NCI-H187 (cell line): ENCODE measurements at regions not wholly inside any gene's neighbourhood (a gene's known extent, or its start where the extent isn't known, plus 50 kb on each side); places are given as distances from the start of the nearest gene placed in this dataset.
"Not testable (repeated sequence)": the region's sequence is repeated elsewhere in the genome, so short reads cannot be mapped to it uniquely, and the experiment has no call there.

Experiments
- DNase-seq, 2 experiments: peaks; one replicate each; lab custom pipeline; 2025; lab: John Stamatoyannopoulos, UW

DNA sequence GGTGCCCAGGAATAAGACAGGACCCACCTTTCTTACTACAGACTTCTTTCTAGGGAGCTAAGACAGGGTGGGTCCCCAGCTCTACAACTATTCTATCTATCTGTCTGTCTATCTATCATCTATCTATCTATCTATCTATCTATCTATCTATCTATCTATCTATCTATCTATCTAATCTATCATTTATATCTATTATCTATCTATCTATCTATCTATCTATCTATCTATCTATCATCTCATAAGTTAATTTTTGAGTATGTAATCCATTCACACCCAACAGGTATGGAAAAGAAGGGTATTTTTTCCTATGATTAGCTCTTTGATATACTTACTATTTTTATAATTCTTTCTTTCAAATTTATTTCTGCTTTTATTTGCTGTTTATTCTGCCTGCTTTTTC, 55.9 kb downstream of the BAMBI start:
- DNase-seq: no peak

GRCh38 chr10:28733647-28734046, 56.3 kb downstream of the BAMBI start:
- DNase-seq: no peak

DNA sequence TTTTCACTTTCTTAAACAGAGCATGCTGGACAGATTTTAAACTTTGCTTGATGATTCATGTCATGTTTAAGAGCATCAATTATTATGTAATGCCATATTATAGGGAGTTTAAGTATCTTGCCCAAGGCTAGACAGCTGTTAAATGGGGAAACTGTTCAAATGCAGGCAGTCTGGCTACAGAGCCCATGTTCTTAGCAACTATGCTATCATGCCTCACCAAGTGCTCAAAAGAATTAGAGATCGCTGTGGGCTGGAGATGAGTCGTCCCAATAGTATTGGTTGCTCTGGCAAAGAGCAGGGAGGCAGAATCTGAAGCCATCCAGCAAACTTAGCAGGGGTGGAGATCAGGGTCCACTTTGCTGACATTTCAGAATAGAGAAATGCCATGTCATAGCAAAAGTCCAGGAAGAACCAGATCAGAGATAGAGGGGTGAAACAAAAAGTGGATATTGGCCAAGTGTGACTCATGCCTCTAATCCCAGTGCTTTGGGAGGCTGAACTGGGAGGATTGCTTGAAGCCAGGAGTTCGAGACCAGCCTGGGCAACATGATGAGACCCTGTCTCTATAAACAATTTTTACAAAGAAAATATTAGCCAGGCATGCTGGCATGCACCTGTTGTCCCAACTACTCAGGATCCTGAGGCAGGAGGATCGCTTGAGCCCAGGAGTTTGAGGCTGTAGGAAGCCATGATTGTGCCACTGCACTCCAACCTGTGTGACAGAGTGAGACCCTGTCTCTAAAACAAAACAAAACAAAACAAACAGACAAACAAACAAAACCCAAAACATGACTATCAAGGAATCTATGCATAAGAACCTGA, 57.8 kb downstream of the BAMBI start:
- no peak for DNase-seq

DNA sequence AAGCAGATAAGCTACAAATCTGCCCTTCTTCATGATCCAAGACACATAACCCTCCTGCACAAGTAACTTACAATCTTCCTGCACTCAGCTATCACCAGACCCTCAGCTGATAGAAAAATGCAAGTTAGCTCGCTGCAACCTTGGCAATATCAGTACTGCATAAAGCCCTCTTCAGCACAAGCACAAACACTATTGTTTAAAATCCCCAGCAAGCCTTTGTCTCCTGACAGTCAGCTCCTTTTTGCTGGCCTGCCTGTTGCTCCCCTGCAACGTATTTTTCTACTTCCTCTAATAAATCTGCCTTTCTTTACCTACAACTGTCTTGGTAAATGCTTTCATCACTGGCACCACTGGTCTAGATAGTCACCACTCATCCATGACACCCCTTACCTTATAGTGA, 59.8 kb downstream of the BAMBI start:
- DNase-seq: no peak

DNA sequence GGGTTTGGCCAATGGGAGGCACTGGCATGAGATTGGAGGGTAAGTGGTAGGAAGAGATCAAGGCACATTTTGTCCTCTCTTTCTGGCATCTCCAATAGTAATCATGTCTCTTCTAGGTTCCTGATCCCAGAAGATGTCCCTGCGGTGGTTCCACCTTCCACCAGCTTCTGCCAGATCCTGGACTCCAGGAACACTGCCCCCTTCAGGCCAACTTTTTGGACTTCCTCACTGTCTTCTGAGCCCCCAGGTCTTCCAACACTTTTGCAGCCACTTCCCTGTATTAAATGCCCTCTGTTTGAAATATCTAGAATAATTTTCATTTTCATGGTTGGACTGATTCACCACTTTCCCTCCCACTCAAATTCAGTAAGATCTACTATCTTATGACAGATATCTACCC, 60.9 kb downstream of the BAMBI start:
- no peak for DNase-seq

- DNase-seq: peak in 1 of 2 experiments; percentile 2
Observed at GRCh38 chr10:28743576-28743975, 66.3 kb downstream of the BAMBI start.

- DNase-seq: no peak
Observed at GRCh38 chr10:28744069-28744768, 66.9 kb downstream of the BAMBI start.

DNA sequence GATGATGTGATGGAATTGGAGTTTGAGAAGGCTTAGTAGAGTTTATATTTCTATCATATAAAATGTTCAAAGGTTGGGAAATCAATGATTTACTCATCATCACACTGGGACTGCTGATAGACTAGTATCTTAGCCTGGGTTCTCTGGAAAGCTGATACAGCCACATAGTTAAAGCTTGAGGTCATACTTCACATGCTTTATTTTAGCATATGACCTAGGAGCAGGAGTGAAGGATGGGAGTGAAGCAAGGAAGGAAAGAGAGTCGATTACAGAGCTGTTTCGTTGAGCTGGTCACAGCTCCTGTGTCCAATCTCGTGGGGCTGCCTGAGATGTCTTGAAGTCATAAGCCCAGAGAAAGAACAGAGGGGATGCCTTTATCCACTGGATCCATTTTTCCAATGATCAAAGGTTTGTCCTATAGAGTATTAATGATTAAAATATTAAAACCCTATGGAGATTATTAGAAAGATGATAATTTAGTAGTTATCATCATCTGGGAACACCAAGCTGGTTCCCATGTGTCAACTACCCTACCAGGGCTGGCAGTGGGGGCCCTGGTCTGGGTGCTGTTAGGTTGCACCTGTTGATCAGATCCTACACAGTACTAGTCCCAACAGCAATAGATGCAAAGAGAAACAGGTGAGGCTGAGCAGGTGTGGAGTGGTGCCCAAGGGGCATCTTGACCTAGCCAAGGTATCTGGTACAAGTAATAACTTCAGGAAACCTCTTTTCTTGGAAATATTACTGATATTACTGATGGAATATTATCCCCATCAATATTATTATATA, 77.8 kb downstream of the BAMBI start:
- no peak for DNase-seq

- no peak for DNase-seq
Observed at GRCh38 chr10:28761084-28761846, 83.9 kb downstream of the BAMBI start.

DNA sequence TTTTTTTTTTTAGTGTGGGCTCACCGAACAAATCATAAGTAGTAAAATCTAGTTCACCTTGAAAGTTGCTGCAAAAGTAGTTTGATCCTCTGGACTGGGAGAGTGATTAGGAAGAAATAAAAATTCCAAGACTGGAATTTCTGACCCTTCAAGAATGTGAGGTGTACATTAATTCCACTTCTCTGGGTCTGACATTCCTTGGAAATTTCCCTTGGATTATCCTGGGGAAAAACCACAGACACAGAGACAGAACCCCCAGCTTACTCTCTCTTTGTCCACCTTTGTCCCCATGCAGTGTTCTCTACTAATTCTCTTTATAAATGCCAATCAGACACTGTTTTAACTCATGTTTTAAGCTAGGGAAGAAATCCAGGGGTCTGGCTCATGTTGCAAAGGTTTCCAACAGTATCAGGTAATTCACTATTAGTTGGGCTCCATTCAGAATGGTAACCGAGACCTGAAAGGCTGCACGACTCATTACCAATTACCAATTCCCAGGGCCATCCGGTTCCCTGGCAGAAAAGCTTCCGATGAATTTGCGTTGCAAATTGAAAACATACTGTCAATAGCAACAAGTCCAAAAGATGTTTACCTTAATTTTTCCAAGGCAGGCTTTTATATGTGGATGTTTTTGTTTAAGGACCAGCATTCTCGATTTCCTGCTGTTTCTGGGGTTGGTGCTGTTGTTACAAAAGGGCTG, 86.3 kb downstream of the BAMBI start:
- no peak for DNase-seq

DNA sequence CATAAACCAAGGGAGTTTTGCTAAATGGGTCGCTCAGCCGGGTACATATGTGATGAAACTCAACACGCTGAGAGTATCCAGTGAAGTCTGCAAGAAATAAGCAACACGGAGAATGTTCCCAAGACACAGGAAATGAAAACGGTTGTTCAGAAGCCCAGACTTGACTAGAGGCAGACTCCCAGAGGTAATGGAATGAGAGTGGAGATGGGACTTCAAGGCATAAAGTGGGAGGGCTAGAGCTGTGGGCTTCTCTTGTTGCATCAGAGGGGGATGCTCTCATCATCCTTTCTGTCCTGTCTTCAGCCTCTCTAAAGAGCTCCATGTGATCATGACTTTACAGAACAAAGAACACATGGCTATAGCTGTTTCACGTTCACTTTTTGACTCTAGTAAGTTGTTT, 88.3 kb downstream of the BAMBI start:
- DNase-seq: no peak

- DNase-seq: no peak
Observed at GRCh38 chr10:28768227-28768626, 90.9 kb downstream of the BAMBI start.

GRCh38 chr10:28769091-28769604, 91.8 kb downstream of the BAMBI start:
- DNase-seq: peak in 1 of 2 experiments; percentile 9

DNA sequence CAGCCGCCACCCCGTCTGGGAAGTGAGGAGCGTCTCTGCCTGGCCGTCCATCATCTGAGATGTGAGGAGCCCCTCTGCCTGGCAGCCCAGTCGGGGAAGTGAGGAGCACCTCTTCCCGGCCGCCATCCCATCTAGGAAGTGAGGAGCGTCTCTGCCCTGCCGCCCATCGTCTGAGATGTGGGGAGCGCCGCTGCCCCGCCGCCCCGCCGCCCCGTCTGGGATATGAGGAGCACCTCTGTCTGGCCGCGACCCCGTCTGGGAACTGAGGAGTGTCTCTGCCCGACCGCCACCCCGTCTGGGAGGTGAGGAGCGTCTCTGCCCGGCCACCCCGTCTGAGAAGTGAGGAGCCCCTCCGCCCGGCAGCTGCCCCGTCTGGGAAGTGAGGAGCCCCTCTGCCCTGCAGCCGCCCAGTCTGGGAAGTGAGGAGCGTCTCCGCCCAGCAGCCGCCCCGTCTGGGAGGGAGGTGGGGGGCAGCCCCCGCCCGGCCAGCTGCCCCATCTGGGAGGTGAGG, 94.3 kb downstream of the BAMBI start:
- DNase-seq: not testable (repeated sequence)

- DNase-seq: no peak
Observed at GRCh38 chr10:28774051-28774995, 97.0 kb downstream of the BAMBI start.

DNA sequence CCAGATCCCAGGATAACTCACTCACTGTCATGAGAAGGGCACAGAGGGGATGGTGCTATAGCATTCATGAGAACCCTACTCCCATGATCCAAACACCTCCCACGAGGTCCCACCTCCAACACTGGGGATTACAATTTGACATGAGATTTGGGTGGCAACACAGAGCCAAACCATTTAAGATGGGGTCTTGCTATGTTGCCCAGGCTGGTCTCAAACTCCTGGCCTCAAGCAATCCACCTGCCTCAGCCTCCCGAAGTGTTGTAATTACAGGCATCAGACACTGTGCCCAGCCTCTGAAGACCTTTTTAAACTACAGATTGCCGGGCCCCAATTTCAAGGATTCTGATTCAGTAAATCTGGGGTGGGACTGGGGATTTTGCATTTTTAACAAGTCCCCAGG, 98.5 kb downstream of the BAMBI start:
- DNase-seq: no peak

GRCh38 chr10:28776519-28776918, 99.2 kb downstream of the BAMBI start:
- DNase-seq: no peak

GRCh38 chr10:28777911-28778310, 100.6 kb downstream of the BAMBI start:
- DNase-seq: no peak

DNA sequence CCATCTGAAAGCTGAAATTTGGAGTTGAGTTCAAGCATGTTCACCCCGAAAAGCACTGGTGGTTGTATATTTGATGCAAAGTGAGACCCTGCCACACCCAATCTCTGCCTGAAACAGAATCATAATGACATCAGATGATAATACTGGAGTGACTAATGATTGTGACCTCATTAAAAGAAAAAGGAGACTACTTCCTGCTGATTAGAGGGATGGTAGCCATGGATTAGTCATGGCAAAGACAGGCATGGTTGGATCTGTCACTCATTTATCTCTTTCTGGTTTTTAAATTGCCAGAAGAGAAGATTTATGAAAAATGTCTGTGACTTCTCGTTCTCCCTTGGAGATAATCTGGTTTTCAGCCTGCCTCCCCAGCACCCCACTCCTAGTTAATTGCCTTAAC, 101.2 kb downstream of the BAMBI start:
- DNase-seq: no peak

DNA sequence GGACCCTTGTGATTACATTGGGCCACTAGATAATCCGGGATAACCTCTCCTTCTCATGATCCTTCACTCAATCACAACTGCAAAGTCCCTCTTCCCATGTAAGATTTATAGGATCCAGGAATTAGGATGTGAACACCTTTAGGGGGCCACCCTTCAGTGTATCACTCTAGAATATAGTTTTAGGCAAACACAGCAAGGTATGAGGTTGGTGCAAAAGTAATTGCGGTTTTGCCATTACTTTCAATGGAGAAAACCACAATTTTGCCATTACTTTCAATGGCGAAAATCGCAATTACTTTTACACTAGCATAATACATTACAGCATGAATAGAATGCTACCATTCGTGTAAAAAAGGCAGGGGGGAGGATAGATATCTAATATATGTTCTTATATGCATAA, 104.0 kb downstream of the BAMBI start:
- DNase-seq: no peak
